OCI-LY3 (cell line): ENCODE measurements at regions not wholly inside any gene's neighbourhood (a gene's known extent, or its start where the extent isn't known, plus 50 kb on each side); places are given as distances from the start of the nearest gene placed in this dataset.

ENCODE experiments used
- CTCF ChIP-seq: fragments of 200-600, 300-600 bp; sonication (generic); IDR thresholded peaks from 2 replicates; pipeline ENCODE4 v1.5.1; 2014; ENCODE audit warnings: antibody characterized with exemption, low read length, low read depth
- EZH2phosphoT487 ChIP-seq: fragments of 200-600 bp; shearing (Covaris generic); IDR thresholded peaks from 2 replicates; pipeline ENCODE4 v1.6.1; 2018; ENCODE audit warnings: antibody characterized with exemption, mixed run types, low read depth

GRCh38 chr11:28482666-28483065 lies 374.5 kb downstream of the METTL15 start:
- TF ChIP-seq CTCF (no peak), EZH2phosphoT487 (no peak)
